ENCODE measurements at regions not wholly inside any gene's neighbourhood (a gene's known extent, or its start where the extent isn't known, plus 50 kb on each side); places are given as distances from the start of the nearest gene placed in this dataset.

DNA sequence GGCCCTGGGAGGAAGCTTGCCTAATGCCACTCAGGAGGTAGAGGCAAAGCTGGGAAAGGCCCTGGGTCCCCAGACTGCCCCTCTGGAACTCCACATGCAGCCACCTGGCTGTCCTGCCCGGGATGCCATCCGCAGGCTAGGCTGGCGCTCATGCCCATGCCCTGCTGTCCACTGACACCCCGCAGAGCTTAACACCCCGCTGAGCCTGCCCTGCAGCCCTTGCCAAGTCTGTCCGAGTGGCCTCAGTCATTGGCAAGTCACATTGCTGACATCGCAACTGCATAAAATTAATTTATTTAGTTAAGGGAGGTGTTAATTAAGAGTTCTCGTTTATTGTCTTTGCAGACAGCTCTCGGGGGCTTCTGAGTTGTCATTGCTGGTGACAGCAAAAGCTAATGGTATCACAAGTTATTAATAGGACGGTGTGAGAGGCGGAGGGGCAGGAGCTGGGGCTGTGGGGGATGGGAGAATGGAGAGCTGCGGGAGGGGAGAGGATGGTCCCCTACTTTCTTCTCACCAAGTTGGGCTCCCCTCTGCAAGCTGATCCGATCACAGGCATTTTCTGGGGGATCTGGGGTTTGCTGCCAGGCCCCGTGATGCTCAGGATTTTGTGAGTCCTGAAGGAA is 55.6 kb upstream of the PCBD1 start:
- TF ChIP-seq, protein P1, sequence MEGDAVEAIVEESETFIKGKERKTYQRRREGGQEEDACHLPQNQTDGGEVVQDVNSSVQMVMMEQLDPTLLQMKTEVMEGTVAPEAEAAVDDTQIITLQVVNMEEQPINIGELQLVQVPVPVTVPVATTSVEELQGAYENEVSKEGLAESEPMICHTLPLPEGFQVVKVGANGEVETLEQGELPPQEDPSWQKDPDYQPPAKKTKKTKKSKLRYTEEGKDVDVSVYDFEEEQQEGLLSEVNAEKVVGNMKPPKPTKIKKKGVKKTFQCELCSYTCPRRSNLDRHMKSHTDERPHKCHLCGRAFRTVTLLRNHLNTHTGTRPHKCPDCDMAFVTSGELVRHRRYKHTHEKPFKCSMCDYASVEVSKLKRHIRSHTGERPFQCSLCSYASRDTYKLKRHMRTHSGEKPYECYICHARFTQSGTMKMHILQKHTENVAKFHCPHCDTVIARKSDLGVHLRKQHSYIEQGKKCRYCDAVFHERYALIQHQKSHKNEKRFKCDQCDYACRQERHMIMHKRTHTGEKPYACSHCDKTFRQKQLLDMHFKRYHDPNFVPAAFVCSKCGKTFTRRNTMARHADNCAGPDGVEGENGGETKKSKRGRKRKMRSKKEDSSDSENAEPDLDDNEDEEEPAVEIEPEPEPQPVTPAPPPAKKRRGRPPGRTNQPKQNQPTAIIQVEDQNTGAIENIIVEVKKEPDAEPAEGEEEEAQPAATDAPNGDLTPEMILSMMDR (IDR thresholded peaks at IDR 0.05): no peak
- intact Hi-C loops (cut with DNase I; ENCODE audit: low total_unique reads): no loop called here
- H3K4me1 ChIP-seq: no peaks in the 10 kb centered on the region
- H3K9me3 ChIP-seq: no peaks in the 10 kb centered on the region
- no peak for DNase-seq
- H3K27me3 ChIP-seq: no peaks in the 10 kb centered on the region
- no peaks in the 10 kb centered on the region for H3K36me3 ChIP-seq
- H3K27ac ChIP-seq: no peak overlapping the region
- H3K4me3 ChIP-seq: no peak overlapping the region

DNA sequence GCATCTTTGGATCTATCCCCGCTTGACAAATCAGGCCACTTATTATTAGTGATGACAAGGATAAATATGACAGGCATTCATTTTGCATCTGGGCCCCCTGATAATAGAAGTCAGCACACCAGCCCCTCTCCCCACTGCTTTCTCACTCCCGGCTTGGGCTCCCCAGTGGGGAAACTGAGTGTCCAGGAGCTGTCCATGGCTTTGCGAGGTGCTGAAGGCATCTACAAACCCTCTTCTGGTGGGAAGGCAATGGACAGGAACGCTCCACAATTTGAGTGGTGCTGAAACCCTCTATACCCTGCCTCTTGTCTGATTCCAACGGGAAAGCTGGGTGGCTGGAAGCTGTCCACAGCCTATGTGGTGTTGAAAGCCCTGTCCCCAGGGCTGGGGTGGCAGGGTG is 61.7 kb upstream of the PCBD1 start:
- Histone ChIP-seq H3K27me3 (peaks cover 0 to 3% of the 10 kb centered on the region in 2 donors), H3K36me3 (no peaks in the 10 kb centered on the region), H3K9me3 (no peaks in the 10 kb centered on the region), H3K4me1 (no peaks in the 10 kb centered on the region), H3K27ac (no peak overlapping the region), H3K4me3 (no peak overlapping the region)
- TF ChIP-seq, protein P1 (IDR thresholded peaks at IDR 0.05): no peak
- intact Hi-C loops (cut with DNase I; ENCODE audit: low total_unique reads): no loop called here
- no peak for DNase-seq

DNA sequence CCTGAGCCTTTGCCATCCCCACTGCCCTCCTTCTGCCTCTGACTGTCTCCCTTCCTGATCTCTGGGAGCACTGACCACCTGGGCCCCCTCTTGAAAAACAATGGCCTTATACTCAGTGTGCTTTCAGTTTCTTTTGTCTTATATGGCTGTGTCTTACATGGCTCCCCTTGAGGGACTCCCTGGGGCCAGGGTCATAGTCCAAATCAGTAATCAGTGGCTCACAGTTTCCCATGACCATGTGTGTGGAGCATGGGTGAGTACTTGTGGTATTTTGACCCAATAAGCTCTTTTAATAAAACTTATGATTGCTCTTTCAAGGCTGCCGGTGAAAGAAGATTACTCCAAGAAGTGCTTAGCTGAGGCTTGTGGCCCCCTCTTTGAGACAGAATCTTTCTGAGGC is 62.4 kb upstream of the PCBD1 start:
- no peaks in the 10 kb centered on the region for H3K4me1 ChIP-seq
- no peaks in the 10 kb centered on the region for H3K9me3 ChIP-seq
- no peaks in the 10 kb centered on the region for H3K36me3 ChIP-seq
- intact Hi-C loops (cut with DNase I; ENCODE audit: low total_unique reads): no loop called here
- peaks cover 0 to 3% of the 10 kb centered on the region in 2 donors for H3K27me3 ChIP-seq
- H3K4me3 ChIP-seq: no peak overlapping the region
- H3K27ac ChIP-seq: no peak overlapping the region
- DNase-seq: no peak
- TF ChIP-seq, protein P1 (IDR thresholded peaks at IDR 0.05): no peak

DNA sequence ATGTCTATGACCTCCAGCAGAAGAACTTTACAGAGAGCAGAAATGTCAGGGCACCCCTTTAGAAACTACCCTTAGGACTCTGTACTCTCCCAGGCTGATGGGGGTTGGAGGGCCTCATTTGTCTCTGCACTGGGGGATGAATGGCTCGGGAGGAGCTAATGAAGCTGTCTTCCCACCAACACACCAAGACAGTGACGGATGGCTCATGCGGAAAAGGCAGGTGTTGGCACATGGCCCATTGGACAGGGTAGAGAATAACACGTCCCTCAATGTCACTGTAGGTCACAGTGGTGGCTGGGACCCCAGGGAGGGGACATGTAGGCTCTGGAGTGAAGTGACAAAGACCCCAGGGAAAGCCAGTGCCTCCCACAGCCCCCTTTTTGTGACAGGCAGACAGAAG is 64.0 kb upstream of the PCBD1 start:
- H3K9me3 ChIP-seq: no peaks in the 10 kb centered on the region
- DNase-seq: no peak
- no peaks in the 10 kb centered on the region for H3K4me1 ChIP-seq
- no peaks in the 10 kb centered on the region for H3K36me3 ChIP-seq
- TF ChIP-seq, protein P1 (IDR thresholded peaks at IDR 0.05): no peak
- no peak overlapping the region for H3K4me3 ChIP-seq
- intact Hi-C loops (cut with DNase I; ENCODE audit: low total_unique reads): no loop called here
- H3K27ac ChIP-seq: no peak overlapping the region
- peaks cover 0 to 8% of the 10 kb centered on the region in 2 donors for H3K27me3 ChIP-seq

DNA sequence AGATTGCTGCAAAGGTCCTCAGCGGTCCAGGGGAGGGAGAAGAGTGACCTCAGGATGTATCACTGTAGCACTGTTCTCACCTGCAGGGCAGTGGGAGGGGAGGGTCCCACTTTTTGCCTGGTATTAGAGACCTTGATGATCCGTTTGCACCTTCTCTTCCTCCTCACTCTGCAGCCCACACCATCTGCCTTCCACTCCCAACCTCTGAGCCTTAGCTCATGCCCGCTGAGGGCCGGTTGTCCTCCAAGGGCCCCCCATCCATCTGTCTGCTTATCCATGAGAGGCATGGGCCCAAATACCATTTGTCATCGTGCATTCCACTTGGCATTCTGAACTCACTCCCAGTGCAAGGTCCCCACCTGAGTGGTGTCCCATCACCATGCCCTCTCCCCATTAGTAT is 64.6 kb upstream of the PCBD1 start:
- Histone ChIP-seq H3K9me3 (no peaks in the 10 kb centered on the region), H3K4me1 (no peaks in the 10 kb centered on the region), H3K27me3 (peaks cover 0 to 9% of the 10 kb centered on the region in 2 donors), H3K27ac (no peak overlapping the region), H3K4me3 (no peak overlapping the region), H3K36me3 (no peaks in the 10 kb centered on the region)
- no peak for DNase-seq
- intact Hi-C loops (cut with DNase I; ENCODE audit: low total_unique reads): no loop called here
- TF ChIP-seq, protein P1 (IDR thresholded peaks at IDR 0.05): no peak
